ENCODE measurements at regions not wholly inside any gene's neighbourhood (a gene's known extent, or its start where the extent isn't known, plus 50 kb on each side); places are given as distances from the start of the nearest gene placed in this dataset.

GRCh38 chr14:76690502-76691105, 70.7 kb upstream of the VASH1 start:
- H3K27ac ChIP-seq (replicated peaks): no peak overlapping the region
- DNase-seq: no peak
- peaks cover 41% of the 10 kb centered on the region for H3K9me3 ChIP-seq (replicated peaks)
- no peak for TF ChIP-seq CTCF (IDR thresholded peaks at IDR 0.05; ENCODE audit: borderline replicate concordance)
- H3K4me3 ChIP-seq: no peak overlapping the region
- no peaks in the 10 kb centered on the region for H3K4me1 ChIP-seq
- H3K36me3 ChIP-seq: peaks cover 4% of the 10 kb centered on the region
- H3K27me3 ChIP-seq (ENCODE audit: low read depth): no peaks in the 10 kb centered on the region
- intact Hi-C loops (cut with micrococcal nuclease): no loop called here

- no peak overlapping the region for H3K27ac ChIP-seq (replicated peaks)
- H3K4me1 ChIP-seq: no peaks in the 10 kb centered on the region
- H3K27me3 ChIP-seq (ENCODE audit: low read depth): no peaks in the 10 kb centered on the region
- H3K4me3 ChIP-seq: no peak overlapping the region
- intact Hi-C loops (cut with micrococcal nuclease): no loop called here
- DNase-seq: no peak
- no peaks in the 10 kb centered on the region for H3K36me3 ChIP-seq
- peaks cover 8% of the 10 kb centered on the region for H3K9me3 ChIP-seq (replicated peaks)
- TF ChIP-seq CTCF (IDR thresholded peaks at IDR 0.05; ENCODE audit: borderline replicate concordance): no peak
Observed at GRCh38 chr14:76694106-76694505, 67.2 kb upstream of the VASH1 start.

- TF ChIP-seq CTCF (IDR thresholded peaks at IDR 0.05; ENCODE audit: borderline replicate concordance): no peak
- no peak overlapping the region for H3K27ac ChIP-seq (replicated peaks)
- intact Hi-C loops (cut with micrococcal nuclease): no loop called here
- no peak for DNase-seq
- H3K4me1 ChIP-seq: peaks cover 9% of the 10 kb centered on the region
- H3K4me3 ChIP-seq: no peak overlapping the region
- H3K9me3 ChIP-seq (replicated peaks): no peaks in the 10 kb centered on the region
- H3K27me3 ChIP-seq (ENCODE audit: low read depth): no peaks in the 10 kb centered on the region
- no peaks in the 10 kb centered on the region for H3K36me3 ChIP-seq
Observed at GRCh38 chr14:76695263-76695920, 65.9 kb upstream of the VASH1 start.

GRCh38 chr14:76696361-76696760, 64.9 kb upstream of the VASH1 start:
- Histone ChIP-seq H3K27me3 (ENCODE audit: low read depth) (no peaks in the 10 kb centered on the region), H3K4me1 (peaks cover 13% of the 10 kb centered on the region), H3K36me3 (no peaks in the 10 kb centered on the region), H3K27ac (replicated peaks) (no peak overlapping the region), H3K4me3 (no peak overlapping the region), H3K9me3 (replicated peaks) (no peaks in the 10 kb centered on the region)
- no peak for TF ChIP-seq CTCF (IDR thresholded peaks at IDR 0.05; ENCODE audit: borderline replicate concordance)
- DNase-seq: no peak
- intact Hi-C loops (cut with micrococcal nuclease): no loop called here

- intact Hi-C loops (cut with micrococcal nuclease): no loop called here
- H3K36me3 ChIP-seq: no peaks in the 10 kb centered on the region
- H3K4me3 ChIP-seq: no peak overlapping the region
- no peaks in the 10 kb centered on the region for H3K27me3 ChIP-seq (ENCODE audit: low read depth)
- no peak for TF ChIP-seq CTCF (IDR thresholded peaks at IDR 0.05; ENCODE audit: borderline replicate concordance)
- H3K4me1 ChIP-seq: peaks cover 13% of the 10 kb centered on the region
- no peak overlapping the region for H3K27ac ChIP-seq (replicated peaks)
- H3K9me3 ChIP-seq (replicated peaks): no peaks in the 10 kb centered on the region
- no peak for DNase-seq
Observed at GRCh38 chr14:76696791-76697190, 64.5 kb upstream of the VASH1 start.
